ENCODE measurements at regions not wholly inside any gene's neighbourhood (a gene's known extent, or its start where the extent isn't known, plus 50 kb on each side); places are given as distances from the start of the nearest gene placed in this dataset.
A peak's percentile ranks its signal among the peaks of the same experiment; 100 is the strongest.

- H3F3A ChIP-seq (replicated peaks; ENCODE audit: low read depth): no peaks in the 10 kb centered on the region
- TF ChIP-seq ZNF331 (CRISPR knock-in tag; IDR thresholded peaks at IDR 0.05; ENCODE audit: low read depth) (no peak), NANOG (IDR thresholded peaks at IDR 0.05; ENCODE audit: borderline replicate concordance) (no peak)
- DNase-seq (ENCODE audit: low spot score) (no peak), ATAC-seq (no peak)
- no peaks in the 10 kb centered on the region for H3K36me3 ChIP-seq (ENCODE audit: insufficient read depth)
- no peak overlapping the region for H2AFZ ChIP-seq
- no peaks in the 10 kb centered on the region for H3K27me3 Mint-ChIP-seq (ENCODE audit: insufficient read depth, low read depth, poor library complexity)
- no peaks in the 10 kb centered on the region for H4K20me1 ChIP-seq (replicated peaks; ENCODE audit: insufficient read depth)
- no peaks in the 10 kb centered on the region for H3K9me3 Mint-ChIP-seq
- peaks cover 17% of the 10 kb centered on the region for H3K4me1 ChIP-seq (ENCODE audit: insufficient read depth)
- no peaks in the 10 kb centered on the region for H3K27me3 ChIP-seq (ENCODE audit: insufficient read depth)
- peaks cover 29% of the 10 kb centered on the region for H3K4me1 Mint-ChIP-seq
- no peak overlapping the region for H3K4me3 Mint-ChIP-seq
- H3K4me2 ChIP-seq: no peak overlapping the region
- H3K27ac ChIP-seq (ENCODE audit: low read depth): no peak overlapping the region
- H3K9me2 ChIP-seq (ENCODE audit: insufficient read depth): peaks cover 7% of the 10 kb centered on the region; the same call in 1 of the 2 replicates
- H3K27ac Mint-ChIP-seq: no peak overlapping the region
- H3K79me2 ChIP-seq (replicated peaks; ENCODE audit: insufficient read depth): no peaks in the 10 kb centered on the region
- H3K36me3 Mint-ChIP-seq (ENCODE audit: low read depth): no peaks in the 10 kb centered on the region
- no peak overlapping the region for H3K4me3 ChIP-seq
Measured at GRCh38 chr6:8194490-8194889, 92.1 kb upstream of the EEF1E1 start.

- TF ChIP-seq EZH2 (IDR thresholded peaks at IDR 0.05; ENCODE audit: low read depth, unreplicated experiment) (no peak), POLR2AphosphoS5 (IDR thresholded peaks at IDR 0.05; ENCODE audit: low read depth) (no peak), ZNF114 (CRISPR knock-in tag; IDR thresholded peaks at IDR 0.05) (no peak)
- peaks cover 17% of the 10 kb centered on the region for H3K4me1 ChIP-seq (ENCODE audit: insufficient read depth)
- no peak overlapping the region for H2AFZ ChIP-seq
- no peak overlapping the region for H3K4me3 ChIP-seq
- no peaks in the 10 kb centered on the region for H4K20me1 ChIP-seq (replicated peaks; ENCODE audit: insufficient read depth)
- Mint-ChIP-seq H3K36me3 (ENCODE audit: low read depth) (no peaks in the 10 kb centered on the region), H3K9me3 (no peaks in the 10 kb centered on the region), H3K27ac (no peak overlapping the region), H3K27me3 (ENCODE audit: insufficient read depth, low read depth, poor library complexity) (no peaks in the 10 kb centered on the region), H3K4me1 (peaks cover 29% of the 10 kb centered on the region), H3K4me3 (no peak overlapping the region)
- no peak for DNase-seq (ENCODE audit: low spot score)
- H3K36me3 ChIP-seq (ENCODE audit: insufficient read depth): no peaks in the 10 kb centered on the region
- peaks cover 10% of the 10 kb centered on the region; the same call in 1 of the 2 replicates for H3K9me2 ChIP-seq (ENCODE audit: insufficient read depth)
- no peak for ATAC-seq
- H3K27ac ChIP-seq (ENCODE audit: low read depth): no peak overlapping the region
- no peaks in the 10 kb centered on the region for H3K27me3 ChIP-seq (ENCODE audit: insufficient read depth)
- H3K79me2 ChIP-seq (replicated peaks; ENCODE audit: insufficient read depth): no peaks in the 10 kb centered on the region
- no peaks in the 10 kb centered on the region for H3F3A ChIP-seq (replicated peaks; ENCODE audit: low read depth)
- no peak overlapping the region for H3K4me2 ChIP-seq
Measured at GRCh38 chr6:8193541-8193940, 91.2 kb upstream of the EEF1E1 start.

GRCh38 chr6:8192597-8192996 is 90.2 kb upstream of the EEF1E1 start:
- DNase-seq (ENCODE audit: low spot score) (no peak), ATAC-seq (no peak)
- Mint-ChIP-seq H3K36me3 (ENCODE audit: low read depth) (no peaks in the 10 kb centered on the region), H3K4me1 (peaks cover 29% of the 10 kb centered on the region), H3K4me3 (no peak overlapping the region), H3K9me3 (no peaks in the 10 kb centered on the region), H3K27me3 (ENCODE audit: insufficient read depth, low read depth, poor library complexity) (peaks cover 2% of the 10 kb centered on the region), H3K27ac (no peak overlapping the region)
- H3K4me3 ChIP-seq: no peak overlapping the region
- H2AFZ ChIP-seq: no peak overlapping the region
- H3F3A ChIP-seq (replicated peaks; ENCODE audit: low read depth): no peaks in the 10 kb centered on the region
- H3K27me3 ChIP-seq (ENCODE audit: insufficient read depth): no peaks in the 10 kb centered on the region
- H3K79me2 ChIP-seq (replicated peaks; ENCODE audit: insufficient read depth): no peaks in the 10 kb centered on the region
- H3K36me3 ChIP-seq (ENCODE audit: insufficient read depth): no peaks in the 10 kb centered on the region
- H4K20me1 ChIP-seq (replicated peaks; ENCODE audit: insufficient read depth): no peaks in the 10 kb centered on the region
- no peak overlapping the region for H3K27ac ChIP-seq (ENCODE audit: low read depth)
- peaks cover 5% of the 10 kb centered on the region; the same call in 1 of the 2 replicates for H3K9me2 ChIP-seq (ENCODE audit: insufficient read depth)
- 0 out of 2 replicates have a peak overlapping the region, but pooled peaks have one; percentile 16 for H3K4me2 ChIP-seq
- H3K4me1 ChIP-seq (ENCODE audit: insufficient read depth): peaks cover 17% of the 10 kb centered on the region
- TF ChIP-seq REST (IDR thresholded peaks at IDR 0.05; ENCODE audit: unreplicated experiment): no peak
- TF ChIP-seq EZH2phosphoT487 (IDR thresholded peaks at IDR 0.05; ENCODE audit: unreplicated experiment): no peak
- no peak for TF ChIP-seq EZH2 (IDR thresholded peaks at IDR 0.05; ENCODE audit: low read depth, unreplicated experiment)
- no peak for TF ChIP-seq ZNF114 (CRISPR knock-in tag; IDR thresholded peaks at IDR 0.05)
- TF ChIP-seq CREB1 (CRISPR knock-in tag; IDR thresholded peaks at IDR 0.05; ENCODE audit: low read depth): no peak
- TF ChIP-seq POLR2AphosphoS5 (IDR thresholded peaks at IDR 0.05; ENCODE audit: low read depth): no peak
- TF ChIP-seq STAT1 (IDR thresholded peaks at IDR 0.05; ENCODE audit: unreplicated experiment): no peak
- TF ChIP-seq CTCF (conservative IDR thresholded peaks at IDR 0.05; ENCODE audit: low read depth in 2 of 2): no peak
- TF ChIP-seq JUNB (IDR thresholded peaks at IDR 0.05; ENCODE audit: unreplicated experiment): no peak
- no peak for TF ChIP-seq NANOG (IDR thresholded peaks at IDR 0.05; ENCODE audit: borderline replicate concordance)
- no peak for TF ChIP-seq ETS1 (IDR thresholded peaks at IDR 0.05)

Data from GM23338 (cell line).